ENCODE measurements at regions not wholly inside any gene's neighbourhood (a gene's known extent, or its start where the extent isn't known, plus 50 kb on each side); places are given as distances from the start of the nearest gene placed in this dataset.
A peak's percentile ranks its signal among the peaks of the same experiment; 100 is the strongest.

GRCh38 chr15:23897091-23897490 is 210.0 kb upstream of the NDN start:
- DNase-seq, result no peak

GRCh38 chr15:23897531-23897930 is 210.4 kb upstream of the NDN start:
- DNase-seq, result peak in 3 of 42 donors; percentile 4 to 27 (median 5)
- intact Hi-C loops (cut with DNase I), result no loop called here

More at GRCh38 chr15:23897091-23897490, 210.0 kb upstream of the NDN start:
- intact Hi-C loops (cut with DNase I), result no loop called here

DNA sequence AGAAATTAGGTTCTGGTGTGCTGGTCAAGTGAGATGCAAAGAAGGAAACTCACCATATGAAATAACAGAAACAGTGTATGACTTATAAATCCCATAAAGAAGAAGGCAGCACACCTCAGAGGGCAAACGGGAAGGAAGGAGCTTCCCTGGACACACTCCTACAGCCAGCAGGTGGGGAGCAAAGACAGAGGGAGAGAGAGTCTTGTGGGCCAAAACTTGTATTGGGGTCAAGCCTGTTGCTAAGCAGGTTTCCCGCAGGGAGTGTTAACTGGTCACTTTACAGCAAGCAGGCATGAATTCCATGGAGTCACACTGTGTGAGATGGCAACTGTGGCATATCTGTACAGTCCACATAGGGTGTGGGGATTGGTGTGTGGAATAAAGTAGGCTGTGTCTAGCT is 222.9 kb upstream of the NDN start:
- no peak for DNase-seq
- intact Hi-C loops (cut with DNase I), result no loop called here

DNA sequence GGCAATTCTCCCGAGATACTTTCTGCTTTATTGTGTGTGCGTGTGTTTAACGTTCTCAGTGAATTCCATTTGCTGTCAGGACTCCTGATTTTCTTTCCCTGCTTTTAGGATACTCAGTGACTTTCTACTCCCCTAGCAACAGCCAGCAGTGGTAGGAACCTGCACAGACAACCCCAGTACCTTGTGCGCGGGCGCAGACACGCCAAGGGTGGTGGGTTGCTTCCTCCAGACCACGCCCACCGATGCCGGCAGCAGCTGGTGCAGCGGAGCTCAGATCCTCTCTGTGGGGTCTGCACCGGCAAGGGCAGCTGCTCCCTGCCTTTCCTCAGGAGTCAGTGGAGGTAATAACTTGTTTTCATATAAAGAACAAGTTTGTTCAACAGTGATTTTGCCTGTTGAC is 225.1 kb upstream of the NDN start:
- DNase-seq, result peak; percentile 5 to 84 (median 59)
- intact Hi-C loops (cut with DNase I), result no loop called here

DNA sequence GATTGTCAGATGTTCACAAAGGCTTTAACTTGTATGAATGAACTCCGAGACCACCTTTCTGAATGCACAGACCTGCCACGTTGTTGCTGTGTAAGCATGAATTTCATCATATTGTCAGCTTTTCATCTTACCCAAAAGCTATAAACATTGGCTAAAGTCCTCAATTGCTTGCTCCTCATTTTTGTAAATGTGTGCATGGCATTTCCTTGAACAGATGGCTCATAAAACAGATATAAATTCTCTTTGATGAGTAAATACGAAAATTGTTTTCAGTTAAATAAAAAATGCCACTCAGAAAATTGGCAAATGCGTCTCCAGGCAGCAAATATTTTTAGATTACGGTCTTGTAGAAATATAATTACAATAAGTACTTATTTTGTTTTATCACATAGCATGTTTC is 226.0 kb upstream of the NDN start:
- DNase-seq, result no peak
- intact Hi-C loops (cut with DNase I), result no loop called here

GRCh38 chr15:23913635-23914034 is 226.5 kb upstream of the NDN start:
- DNase-seq, result no peak

GRCh38 chr15:23924686-23925085 is 237.6 kb upstream of the NDN start:
- DNase-seq, result no peak
- intact Hi-C loops (cut with DNase I), result no loop called here

More at GRCh38 chr15:23913635-23914034, 226.5 kb upstream of the NDN start:
- intact Hi-C loops (cut with DNase I), result no loop called here

- intact Hi-C loops (cut with DNase I), result no loop called here
- no peak for DNase-seq
Observed at GRCh38 chr15:23954931-23955330, 267.8 kb upstream of the NDN start.

DNA sequence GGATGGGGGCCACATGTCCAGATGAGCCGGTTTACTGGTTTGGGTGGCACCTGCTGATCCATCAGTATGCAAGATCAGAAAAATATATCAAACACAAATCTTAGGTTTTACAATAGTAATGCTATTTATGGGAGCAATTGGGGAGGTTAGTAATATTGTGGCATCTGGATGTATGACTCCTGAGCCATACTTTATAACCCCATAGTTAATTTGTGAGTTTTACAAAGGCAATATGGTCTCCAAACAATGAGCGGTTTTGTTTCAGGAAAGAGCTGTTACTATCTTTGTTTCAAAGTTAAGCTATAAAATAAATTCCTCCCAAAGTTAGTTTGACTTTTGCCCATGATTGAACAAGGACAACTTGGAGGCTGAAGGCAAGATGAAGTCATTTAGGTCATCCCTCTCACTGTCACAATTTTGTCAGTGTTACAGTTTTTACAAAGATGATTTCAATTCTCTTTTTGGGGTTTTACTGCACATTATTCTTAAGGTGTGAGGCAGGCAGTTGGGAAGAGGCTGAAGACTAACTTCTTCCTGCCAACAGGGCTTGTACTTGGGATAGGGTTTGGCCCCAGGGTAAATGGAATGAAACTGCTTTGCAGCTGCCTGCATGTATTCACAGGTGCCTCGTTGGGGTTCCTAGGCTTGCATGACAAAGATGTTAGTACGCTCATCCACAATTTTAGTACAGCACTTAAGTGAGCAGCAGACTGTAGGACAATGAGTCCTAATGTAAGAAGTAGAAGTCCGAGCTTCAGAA is 296.6 kb upstream of the NDN start:
- intact Hi-C loops (cut with DNase I), result no loop called here
- DNase-seq, result no peak

DNA sequence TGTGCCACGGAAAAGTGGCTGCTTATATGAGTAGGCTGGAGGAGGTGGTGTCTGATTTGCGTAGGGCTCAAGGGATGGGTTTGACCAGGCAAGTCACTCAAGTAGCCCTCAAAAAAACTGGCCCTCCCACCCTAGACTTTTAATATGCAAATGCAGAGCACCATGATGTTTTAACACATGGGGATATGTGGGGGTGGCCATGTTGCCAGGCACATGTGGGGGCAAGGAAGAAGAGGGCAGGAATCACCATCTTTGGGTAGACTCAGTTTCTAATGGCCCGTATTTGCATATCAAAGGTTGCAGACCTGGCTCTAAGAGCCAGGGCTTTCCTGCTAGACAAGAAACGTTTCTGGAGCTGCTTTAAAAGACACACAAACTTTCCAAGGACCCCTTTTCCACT is 307.2 kb upstream of the NDN start:
- no peak for DNase-seq
- intact Hi-C loops (cut with DNase I), result no loop called here

- intact Hi-C loops (cut with DNase I), result no loop called here
- DNase-seq, result no peak
Observed at GRCh38 chr15:23998056-23998455, 311.0 kb upstream of the NDN start.

GRCh38 chr15:24008476-24008875 is 321.4 kb upstream of the NDN start:
- no peak for DNase-seq
- intact Hi-C loops (cut with DNase I), result no loop called here

- intact Hi-C loops (cut with DNase I), result no loop called here
- DNase-seq, result no peak
Observed at GRCh38 chr15:24017470-24017869, 330.4 kb upstream of the NDN start.

GRCh38 chr15:24039683-24040082 is 352.6 kb upstream of the NDN start:
- no peak for DNase-seq
- intact Hi-C loops (cut with DNase I), result no loop called here

DNA sequence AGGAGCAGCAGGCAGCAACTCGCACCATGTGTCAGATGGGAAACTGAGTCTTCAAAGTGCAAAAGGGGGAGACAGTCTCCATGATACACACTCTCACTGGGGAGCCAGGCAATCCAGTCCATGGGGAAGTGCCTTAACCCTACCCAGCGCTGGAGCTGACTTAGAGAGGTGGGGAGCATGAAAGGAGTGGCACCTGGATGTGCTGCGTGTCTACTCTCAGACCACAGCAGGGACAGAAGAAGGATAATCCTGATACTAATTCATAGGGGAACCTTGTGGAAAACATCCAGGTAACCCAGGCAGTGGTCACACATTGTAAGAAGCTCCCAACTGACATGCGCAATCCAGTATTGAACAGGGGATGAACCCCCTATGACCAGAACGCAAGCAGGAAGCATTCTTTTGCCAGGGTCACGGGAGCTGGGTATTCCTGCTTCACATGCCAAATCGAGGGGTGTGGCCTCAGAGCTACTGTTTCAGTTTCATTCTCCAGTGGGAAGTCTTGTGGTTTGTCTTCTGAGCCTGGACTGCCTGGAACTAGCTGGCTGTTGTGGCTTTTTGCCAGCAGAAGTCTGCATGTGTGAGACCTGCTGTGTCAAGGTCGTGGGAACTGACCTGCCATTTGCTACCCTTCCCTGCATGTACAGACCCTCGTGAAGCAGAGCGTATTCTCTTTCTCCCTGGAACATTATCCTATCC is 367.6 kb upstream of the NDN start:
- no peak for DNase-seq
- intact Hi-C loops (cut with DNase I), result no loop called here

- intact Hi-C loops (cut with DNase I), result no loop called here
- DNase-seq, result no peak
Observed at GRCh38 chr15:24067733-24068501, 380.8 kb upstream of the NDN start.

- no peak for DNase-seq
- intact Hi-C loops (cut with DNase I), result no loop called here
Observed at GRCh38 chr15:24075420-24076089, 388.4 kb upstream of the NDN start.

GRCh38 chr15:24076090-24076784 is 389.1 kb upstream of the NDN start:
- no peak for DNase-seq
- intact Hi-C loops (cut with DNase I), result no loop called here

Measured in head of caudate nucleus (tissue), 42 donors.